Right atrium auricular region (tissue), 2 donors: ENCODE measurements at regions not wholly inside any gene's neighbourhood (a gene's known extent, or its start where the extent isn't known, plus 50 kb on each side); places are given as distances from the start of the nearest gene placed in this dataset.

ENCODE experiments used
- DNase-seq: peaks from one replicate; pipeline ENCODE4 v3.0.0-alpha.2; 2019; ENCODE audit warnings: low spot score
- H3K27ac ChIP-seq, 2 donors: fragments of 200-600 bp; sonication (generic); 1 replicate in 1 of 2; 2 replicates in 1 of 2; pipeline ENCODE4 v1.5.1; 2016 to 2019
- H3K27me3 ChIP-seq, 2 donors: fragments of 200-600 bp; sonication (generic); one replicate each; pipeline versions ENCODE4 v1.5.1 to v1.6.0; 2017 to 2019
- H3K36me3 ChIP-seq: fragments of 200-600 bp; sonication (generic); one replicate; pipeline ENCODE4 v1.5.1; 2016
- H3K4me1 ChIP-seq, 2 donors: fragments of 200-600 bp; sonication (generic); one replicate each; pipeline versions ENCODE4 v1.5.1 to v1.6.0; 2017 to 2019
- H3K4me3 ChIP-seq, 2 donors: fragments of 200-600 bp; sonication (generic); 1 replicate in 1 of 2; 2 replicates in 1 of 2; pipeline ENCODE4 v1.5.1; 2017 to 2019; ENCODE audit warnings: mild to moderate bottlenecking in 1 of 2, moderate library complexity in 1 of 2
- H3K9me3 ChIP-seq, 2 donors: fragments of 200-600 bp; sonication (generic); one replicate each; pipeline ENCODE4 v1.5.1; 2019
- TF ChIP-seq, protein P1 (sequence below), 2 donors: fragments of 200-600 bp; sonication (generic); IDR thresholded peaks; one replicate each; pipeline ENCODE4 v1.5.1; 2019; ENCODE audit warnings: antibody characterized with exemption in 2 of 2

DNA sequence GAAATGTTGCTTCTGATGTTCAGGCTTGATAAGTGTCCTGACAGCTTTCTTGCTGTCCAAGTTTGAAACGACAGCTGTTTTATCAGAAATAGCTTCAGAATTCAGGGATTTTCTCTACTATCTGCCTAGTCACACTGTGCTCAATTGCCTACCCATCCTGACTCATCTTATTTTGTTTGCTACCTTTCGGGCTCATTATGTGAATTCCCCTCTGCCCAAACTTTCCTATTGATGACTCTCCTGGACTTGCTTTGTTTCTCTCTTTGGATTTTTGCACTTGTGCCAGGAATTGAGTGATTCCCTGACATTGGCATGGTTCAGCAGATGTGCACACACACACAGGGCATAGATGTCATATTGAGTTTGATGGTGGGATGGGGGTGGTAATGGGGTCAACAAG is 1052.6 kb upstream of the PIK3C3 start:
- no peak for DNase-seq
- no peak overlapping the region for H3K4me3 ChIP-seq

DNA sequence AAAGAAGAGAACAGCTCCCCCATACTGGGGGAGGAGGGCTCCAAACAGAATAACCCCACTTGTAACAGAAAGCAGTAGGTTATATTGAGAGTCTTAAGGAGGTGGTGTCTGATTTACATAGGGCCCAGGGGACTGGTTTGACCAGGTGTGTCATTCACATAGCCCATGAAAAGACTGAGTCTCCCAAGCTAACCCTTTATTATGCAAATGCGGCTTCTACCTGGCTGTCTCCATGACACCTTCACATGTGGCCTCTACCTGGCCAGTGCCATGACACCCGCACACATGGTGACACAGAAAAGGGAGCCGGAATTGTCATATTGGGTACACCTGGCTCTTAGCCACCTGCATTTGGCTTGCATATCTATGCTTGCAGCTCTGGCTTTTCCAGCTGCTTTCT is 1057.2 kb upstream of the PIK3C3 start:
- H3K27ac ChIP-seq = no peak overlapping the region
- no peak for DNase-seq
- H3K4me1 ChIP-seq = no peaks in the 10 kb centered on the region
- no peak overlapping the region for H3K4me3 ChIP-seq
- H3K9me3 ChIP-seq = no peaks in the 10 kb centered on the region
- H3K27me3 ChIP-seq = no peaks in the 10 kb centered on the region
- TF ChIP-seq, protein P1, sequence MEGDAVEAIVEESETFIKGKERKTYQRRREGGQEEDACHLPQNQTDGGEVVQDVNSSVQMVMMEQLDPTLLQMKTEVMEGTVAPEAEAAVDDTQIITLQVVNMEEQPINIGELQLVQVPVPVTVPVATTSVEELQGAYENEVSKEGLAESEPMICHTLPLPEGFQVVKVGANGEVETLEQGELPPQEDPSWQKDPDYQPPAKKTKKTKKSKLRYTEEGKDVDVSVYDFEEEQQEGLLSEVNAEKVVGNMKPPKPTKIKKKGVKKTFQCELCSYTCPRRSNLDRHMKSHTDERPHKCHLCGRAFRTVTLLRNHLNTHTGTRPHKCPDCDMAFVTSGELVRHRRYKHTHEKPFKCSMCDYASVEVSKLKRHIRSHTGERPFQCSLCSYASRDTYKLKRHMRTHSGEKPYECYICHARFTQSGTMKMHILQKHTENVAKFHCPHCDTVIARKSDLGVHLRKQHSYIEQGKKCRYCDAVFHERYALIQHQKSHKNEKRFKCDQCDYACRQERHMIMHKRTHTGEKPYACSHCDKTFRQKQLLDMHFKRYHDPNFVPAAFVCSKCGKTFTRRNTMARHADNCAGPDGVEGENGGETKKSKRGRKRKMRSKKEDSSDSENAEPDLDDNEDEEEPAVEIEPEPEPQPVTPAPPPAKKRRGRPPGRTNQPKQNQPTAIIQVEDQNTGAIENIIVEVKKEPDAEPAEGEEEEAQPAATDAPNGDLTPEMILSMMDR (IDR thresholded peaks at IDR 0.05) = no peak
- no peaks in the 10 kb centered on the region for H3K36me3 ChIP-seq

More for the DNA sequence above, 1052.6 kb upstream of the PIK3C3 start:
- TF ChIP-seq, protein P1 (IDR thresholded peaks at IDR 0.05) = no peak
- Histone ChIP-seq H3K36me3 (no peaks in the 10 kb centered on the region), H3K9me3 (no peaks in the 10 kb centered on the region), H3K4me1 (no peaks in the 10 kb centered on the region), H3K27me3 (no peaks in the 10 kb centered on the region), H3K27ac (no peak overlapping the region)

DNA sequence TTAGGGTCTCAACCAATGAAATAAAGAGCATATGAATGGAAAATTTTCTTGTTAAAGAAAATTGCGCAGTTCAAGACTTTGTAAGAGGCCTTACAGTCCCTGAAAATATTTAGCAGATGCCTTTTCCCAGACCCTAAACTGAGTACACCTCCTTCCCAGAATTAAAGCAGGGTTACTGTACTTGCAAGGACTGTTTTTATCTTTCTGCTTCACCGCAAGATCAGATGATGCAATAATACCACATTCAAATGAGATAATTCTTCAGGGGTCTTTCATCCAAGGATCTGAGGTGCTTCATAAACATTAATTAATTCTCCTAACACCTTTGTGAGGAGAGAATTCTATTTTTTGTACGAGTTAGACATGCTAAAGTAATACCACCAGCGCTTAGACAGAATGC is 1071.8 kb upstream of the PIK3C3 start:
- Histone ChIP-seq H3K36me3 (no peaks in the 10 kb centered on the region), H3K4me3 (no peak overlapping the region), H3K4me1 (no peaks in the 10 kb centered on the region), H3K27ac (no peak overlapping the region), H3K9me3 (no peaks in the 10 kb centered on the region), H3K27me3 (no peaks in the 10 kb centered on the region)
- no peak for DNase-seq
- TF ChIP-seq, protein P1 (IDR thresholded peaks at IDR 0.05) = no peak

DNA sequence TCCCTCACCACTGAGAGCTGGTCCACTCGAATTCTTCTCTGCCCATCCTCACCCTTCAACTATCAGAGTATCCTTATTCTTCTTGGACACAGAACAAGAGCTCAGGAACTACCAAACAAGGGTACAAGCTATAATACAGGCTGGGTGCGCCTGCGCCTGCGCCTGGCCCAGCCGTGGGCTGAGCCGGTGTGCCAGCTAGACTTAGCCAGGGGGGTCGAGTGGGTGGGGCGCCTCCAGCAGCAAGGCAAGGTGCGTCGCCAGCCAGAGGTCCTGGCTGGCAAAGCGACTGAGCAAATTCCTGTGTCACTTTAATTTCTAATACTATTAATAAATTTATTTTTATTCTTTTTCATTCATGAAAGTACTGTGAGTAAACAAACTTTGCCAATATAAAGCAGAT is 1072.6 kb upstream of the PIK3C3 start:
- TF ChIP-seq, protein P1 (IDR thresholded peaks at IDR 0.05) = no peak
- Histone ChIP-seq H3K27me3 (no peaks in the 10 kb centered on the region), H3K4me3 (no peak overlapping the region), H3K27ac (no peak overlapping the region), H3K9me3 (no peaks in the 10 kb centered on the region), H3K4me1 (no peaks in the 10 kb centered on the region), H3K36me3 (no peaks in the 10 kb centered on the region)
- no peak for DNase-seq

DNA sequence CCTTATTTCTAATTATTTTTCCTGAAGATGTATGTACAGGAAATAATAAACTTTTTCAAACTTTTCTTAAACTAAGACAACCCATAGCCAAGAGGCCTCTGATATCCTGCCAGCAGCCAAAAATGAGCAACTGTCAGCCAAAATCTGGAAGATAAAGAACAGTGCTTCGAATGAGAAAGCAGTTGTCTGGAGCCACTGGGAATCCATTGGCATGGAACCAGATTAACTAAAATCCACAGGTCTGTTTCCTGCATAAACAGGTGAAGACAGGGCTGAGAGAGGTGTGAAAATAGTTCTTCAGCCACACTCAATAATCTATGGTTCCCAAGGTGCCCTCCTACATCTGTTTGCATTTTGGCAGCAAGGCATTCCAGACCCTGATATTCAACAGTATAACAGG is 1076.7 kb upstream of the PIK3C3 start:
- Histone ChIP-seq H3K9me3 (no peaks in the 10 kb centered on the region), H3K27me3 (no peaks in the 10 kb centered on the region), H3K4me3 (no peak overlapping the region), H3K36me3 (no peaks in the 10 kb centered on the region), H3K27ac (no peak overlapping the region), H3K4me1 (no peaks in the 10 kb centered on the region)
- TF ChIP-seq, protein P1 (IDR thresholded peaks at IDR 0.05) = no peak
- no peak for DNase-seq

DNA sequence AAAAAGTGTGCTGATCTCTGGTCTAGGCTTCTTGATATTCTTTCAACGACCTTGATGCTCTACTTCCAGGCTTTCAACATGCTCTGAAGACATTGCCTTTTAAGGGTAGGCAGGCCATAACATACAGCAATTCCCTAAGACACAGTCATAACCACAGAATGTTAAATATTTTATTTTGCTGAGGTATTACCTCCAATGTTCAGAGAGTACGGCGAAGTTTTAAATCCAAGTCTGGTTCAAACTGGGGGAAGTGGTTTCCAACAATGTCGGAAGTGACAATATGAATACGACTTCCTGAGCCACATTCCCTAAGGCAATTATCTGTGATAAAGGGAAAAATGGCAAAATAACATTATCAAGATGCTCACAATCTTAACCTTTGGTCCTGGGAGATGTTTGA is 1077.9 kb upstream of the PIK3C3 start:
- no peak overlapping the region for H3K27ac ChIP-seq
- no peak overlapping the region for H3K4me3 ChIP-seq
- TF ChIP-seq, protein P1 (IDR thresholded peaks at IDR 0.05) = no peak
- no peak for DNase-seq
- H3K27me3 ChIP-seq = no peaks in the 10 kb centered on the region
- H3K4me1 ChIP-seq = no peaks in the 10 kb centered on the region
- H3K9me3 ChIP-seq = no peaks in the 10 kb centered on the region
- H3K36me3 ChIP-seq = no peaks in the 10 kb centered on the region
